ENCODE measurements at regions not wholly inside any gene's neighbourhood (a gene's known extent, or its start where the extent isn't known, plus 50 kb on each side); places are given as distances from the start of the nearest gene placed in this dataset.

- Histone ChIP-seq H3K27ac (ENCODE audit: low read depth in 1 of 2, low read length in 1 of 2) (no peak overlapping the region), H3K27me3 (ENCODE audit: control insufficient read depth in 2 of 2, insufficient read depth in 1 of 2, low read length in 1 of 2) (no peaks in the 10 kb centered on the region), H3K4me1 (ENCODE audit: control insufficient read depth in 2 of 2, insufficient read depth in 2 of 2, low read length in 2 of 2) (no peaks in the 10 kb centered on the region), H3K9me3 (ENCODE audit: control insufficient read depth in 2 of 2, insufficient read depth in 1 of 2, low read length in 1 of 2) (no peaks in the 10 kb centered on the region), H3K36me3 (ENCODE audit: control insufficient read depth in 2 of 2, insufficient read depth in 2 of 2, low read length in 1 of 2) (no peaks in the 10 kb centered on the region), H3K4me3 (ENCODE audit: low read length in 2 of 2) (no peak overlapping the region)
- DNase-seq (ENCODE audit: low read depth in 6 of 9, low spot score in 9 of 9), result no peak
- WGBS, result 66% methylated on average over 2 of the region's 2 CpGs
Observed at GRCh38 chrY:7744691-7745580, 833.4 kb upstream of the AMELY start.

GRCh38 chrY:7736847-7737365 is 825.4 kb upstream of the AMELY start:
- Histone ChIP-seq H3K9me3 (ENCODE audit: control insufficient read depth in 2 of 2, insufficient read depth in 1 of 2, low read length in 1 of 2) (no peaks in the 10 kb centered on the region), H3K27ac (ENCODE audit: low read depth in 1 of 2, low read length in 1 of 2) (no peak overlapping the region), H3K36me3 (ENCODE audit: control insufficient read depth in 2 of 2, insufficient read depth in 2 of 2, low read length in 1 of 2) (no peaks in the 10 kb centered on the region), H3K4me3 (ENCODE audit: low read length in 2 of 2) (no peak overlapping the region), H3K27me3 (ENCODE audit: control insufficient read depth in 2 of 2, insufficient read depth in 1 of 2, low read length in 1 of 2) (no peaks in the 10 kb centered on the region), H3K4me1 (ENCODE audit: control insufficient read depth in 2 of 2, insufficient read depth in 2 of 2, low read length in 2 of 2) (no peaks in the 10 kb centered on the region)
- no peak for DNase-seq (ENCODE audit: low read depth in 6 of 9, low spot score in 9 of 9)
- 95% methylated on average over 1 of the region's 1 CpG for WGBS

- WGBS, result 73% methylated on average over 1 of the region's 1 CpG
- Histone ChIP-seq H3K36me3 (ENCODE audit: control insufficient read depth in 2 of 2, insufficient read depth in 2 of 2, low read length in 1 of 2) (no peaks in the 10 kb centered on the region), H3K4me3 (ENCODE audit: low read length in 2 of 2) (no peak overlapping the region), H3K9me3 (ENCODE audit: control insufficient read depth in 2 of 2, insufficient read depth in 1 of 2, low read length in 1 of 2) (no peaks in the 10 kb centered on the region), H3K27me3 (ENCODE audit: control insufficient read depth in 2 of 2, insufficient read depth in 1 of 2, low read length in 1 of 2) (no peaks in the 10 kb centered on the region), H3K4me1 (ENCODE audit: control insufficient read depth in 2 of 2, insufficient read depth in 2 of 2, low read length in 2 of 2) (no peaks in the 10 kb centered on the region), H3K27ac (ENCODE audit: low read depth in 1 of 2, low read length in 1 of 2) (no peak overlapping the region)
- DNase-seq (ENCODE audit: low read depth in 6 of 9, low spot score in 9 of 9), result no peak
Observed at GRCh38 chrY:7731651-7732050, 820.1 kb upstream of the AMELY start.

- Histone ChIP-seq H3K4me3 (ENCODE audit: low read length in 2 of 2) (no peak overlapping the region), H3K4me1 (ENCODE audit: control insufficient read depth in 2 of 2, insufficient read depth in 2 of 2, low read length in 2 of 2) (no peaks in the 10 kb centered on the region), H3K9me3 (ENCODE audit: control insufficient read depth in 2 of 2, insufficient read depth in 1 of 2, low read length in 1 of 2) (no peaks in the 10 kb centered on the region), H3K27ac (ENCODE audit: low read depth in 1 of 2, low read length in 1 of 2) (no peak overlapping the region), H3K36me3 (ENCODE audit: control insufficient read depth in 2 of 2, insufficient read depth in 2 of 2, low read length in 1 of 2) (no peaks in the 10 kb centered on the region), H3K27me3 (ENCODE audit: control insufficient read depth in 2 of 2, insufficient read depth in 1 of 2, low read length in 1 of 2) (no peaks in the 10 kb centered on the region)
- 90% methylated on average over 2 of the region's 2 CpGs for WGBS
- no peak for DNase-seq (ENCODE audit: low read depth in 6 of 9, low spot score in 9 of 9)
Observed at GRCh38 chrY:7730664-7731063, 819.1 kb upstream of the AMELY start.

GRCh38 chrY:7730071-7730470 is 818.5 kb upstream of the AMELY start:
- H3K36me3 ChIP-seq (ENCODE audit: control insufficient read depth in 2 of 2, insufficient read depth in 2 of 2, low read length in 1 of 2), result no peaks in the 10 kb centered on the region
- WGBS, result 44% methylated on average over 2 of the region's 2 CpGs
- H3K4me3 ChIP-seq (ENCODE audit: low read length in 2 of 2), result no peak overlapping the region
- no peaks in the 10 kb centered on the region for H3K4me1 ChIP-seq (ENCODE audit: control insufficient read depth in 2 of 2, insufficient read depth in 2 of 2, low read length in 2 of 2)
- DNase-seq (ENCODE audit: low read depth in 6 of 9, low spot score in 9 of 9), result no peak
- no peaks in the 10 kb centered on the region for H3K9me3 ChIP-seq (ENCODE audit: control insufficient read depth in 2 of 2, insufficient read depth in 1 of 2, low read length in 1 of 2)
- no peak overlapping the region for H3K27ac ChIP-seq (ENCODE audit: low read depth in 1 of 2, low read length in 1 of 2)
- no peaks in the 10 kb centered on the region for H3K27me3 ChIP-seq (ENCODE audit: control insufficient read depth in 2 of 2, insufficient read depth in 1 of 2, low read length in 1 of 2)

GRCh38 chrY:7729318-7730011 is 817.9 kb upstream of the AMELY start:
- Histone ChIP-seq H3K27me3 (ENCODE audit: control insufficient read depth in 2 of 2, insufficient read depth in 1 of 2, low read length in 1 of 2) (no peaks in the 10 kb centered on the region), H3K27ac (ENCODE audit: low read depth in 1 of 2, low read length in 1 of 2) (no peak overlapping the region), H3K9me3 (ENCODE audit: control insufficient read depth in 2 of 2, insufficient read depth in 1 of 2, low read length in 1 of 2) (no peaks in the 10 kb centered on the region), H3K4me1 (ENCODE audit: control insufficient read depth in 2 of 2, insufficient read depth in 2 of 2, low read length in 2 of 2) (no peaks in the 10 kb centered on the region), H3K4me3 (ENCODE audit: low read length in 2 of 2) (no peak overlapping the region), H3K36me3 (ENCODE audit: control insufficient read depth in 2 of 2, insufficient read depth in 2 of 2, low read length in 1 of 2) (no peaks in the 10 kb centered on the region)
- DNase-seq (ENCODE audit: low read depth in 6 of 9, low spot score in 9 of 9), result no peak
- 81% methylated on average over 8 of the region's 8 CpGs for WGBS

- whole genome bisulfite sequencing, result 85% methylated on average over 2 of the region's 2 CpGs
- DNase-seq (ENCODE audit: low read depth in 6 of 9, low spot score in 9 of 9), result no peak
- Histone ChIP-seq H3K27me3 (ENCODE audit: control insufficient read depth in 2 of 2, insufficient read depth in 1 of 2, low read length in 1 of 2) (no peaks in the 10 kb centered on the region), H3K9me3 (ENCODE audit: control insufficient read depth in 2 of 2, insufficient read depth in 1 of 2, low read length in 1 of 2) (no peaks in the 10 kb centered on the region), H3K4me1 (ENCODE audit: control insufficient read depth in 2 of 2, insufficient read depth in 2 of 2, low read length in 2 of 2) (no peaks in the 10 kb centered on the region), H3K4me3 (ENCODE audit: low read length in 2 of 2) (no peak overlapping the region), H3K36me3 (ENCODE audit: control insufficient read depth in 2 of 2, insufficient read depth in 2 of 2, low read length in 1 of 2) (no peaks in the 10 kb centered on the region), H3K27ac (ENCODE audit: low read depth in 1 of 2, low read length in 1 of 2) (no peak overlapping the region)
Observed at GRCh38 chrY:7728935-7729317, 817.4 kb upstream of the AMELY start.

- DNase-seq (ENCODE audit: low read depth in 6 of 9, low spot score in 9 of 9), result no peak
- Histone ChIP-seq H3K27me3 (ENCODE audit: control insufficient read depth in 2 of 2, insufficient read depth in 1 of 2, low read length in 1 of 2) (no peaks in the 10 kb centered on the region), H3K36me3 (ENCODE audit: control insufficient read depth in 2 of 2, insufficient read depth in 2 of 2, low read length in 1 of 2) (no peaks in the 10 kb centered on the region), H3K9me3 (ENCODE audit: control insufficient read depth in 2 of 2, insufficient read depth in 1 of 2, low read length in 1 of 2) (no peaks in the 10 kb centered on the region), H3K4me3 (ENCODE audit: low read length in 2 of 2) (no peak overlapping the region), H3K27ac (ENCODE audit: low read depth in 1 of 2, low read length in 1 of 2) (no peak overlapping the region), H3K4me1 (ENCODE audit: control insufficient read depth in 2 of 2, insufficient read depth in 2 of 2, low read length in 2 of 2) (no peaks in the 10 kb centered on the region)
- WGBS, result 91% methylated on average over 4 of the region's 4 CpGs
Observed at GRCh38 chrY:7725791-7726460, 814.4 kb upstream of the AMELY start.
